ENCODE measurements at regions not wholly inside any gene's neighbourhood (a gene's known extent, or its start where the extent isn't known, plus 50 kb on each side); places are given as distances from the start of the nearest gene placed in this dataset.

DNA sequence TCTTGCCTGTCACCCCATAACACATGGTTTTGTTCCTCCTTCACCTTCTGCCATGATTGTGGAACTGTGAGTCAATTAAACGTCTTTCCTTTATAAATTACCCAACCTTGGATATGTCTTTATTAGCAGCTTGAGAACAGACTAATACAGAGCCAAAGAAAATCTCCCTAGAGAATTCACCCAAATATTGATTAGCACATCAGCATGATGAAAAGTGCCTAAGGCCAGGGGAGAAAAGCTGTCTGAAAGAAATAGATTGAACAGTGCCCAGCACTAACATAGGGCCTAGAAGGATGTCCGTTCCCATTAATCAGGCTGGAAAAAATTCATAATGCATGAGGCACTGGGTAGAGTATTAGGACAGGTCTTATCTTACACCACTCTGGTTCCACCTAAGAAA is 111.9 kb upstream of the CALN1 start:
- DNase-seq (ENCODE audit: insufficient read length, low spot score) (no peak), FAIRE-seq (no peak)

GRCh38 chr7:72504061-72504706 is 92.0 kb upstream of the CALN1 start:
- FAIRE-seq (no peak), DNase-seq (ENCODE audit: insufficient read length, low spot score) (no peak)

DNA sequence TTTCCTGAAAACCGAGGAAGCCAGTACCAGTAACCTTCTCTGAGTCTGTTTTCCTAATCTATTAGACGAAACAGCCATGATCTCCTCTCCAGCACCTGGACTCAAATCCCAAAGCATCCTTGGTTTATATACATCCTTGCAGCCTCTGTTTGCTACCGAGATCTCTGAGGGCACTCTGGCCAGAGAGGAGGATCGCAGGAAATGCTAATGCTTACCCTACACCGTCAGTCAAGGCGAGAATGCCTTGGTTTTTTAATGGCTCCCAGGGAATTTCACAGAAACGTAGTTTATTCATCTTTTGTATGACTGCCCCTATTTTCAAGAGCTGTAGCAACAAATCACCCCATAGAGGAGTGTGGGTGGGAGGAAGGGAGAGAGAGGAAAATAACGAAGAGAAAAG is 91.5 kb upstream of the CALN1 start:
- FAIRE-seq = no peak
- DNase-seq (ENCODE audit: insufficient read length, low spot score) = no peak

GRCh38 chr7:72494807-72495206 is 82.7 kb upstream of the CALN1 start:
- FAIRE-seq = no peak

GRCh38 chr7:72493850-72494661 is 81.9 kb upstream of the CALN1 start:
- FAIRE-seq (peak; percentile 56), DNase-seq (ENCODE audit: insufficient read length, low spot score) (peak; percentile 41)

More at GRCh38 chr7:72494807-72495206, 82.7 kb upstream of the CALN1 start:
- no peak for DNase-seq (ENCODE audit: insufficient read length, low spot score)

DNA sequence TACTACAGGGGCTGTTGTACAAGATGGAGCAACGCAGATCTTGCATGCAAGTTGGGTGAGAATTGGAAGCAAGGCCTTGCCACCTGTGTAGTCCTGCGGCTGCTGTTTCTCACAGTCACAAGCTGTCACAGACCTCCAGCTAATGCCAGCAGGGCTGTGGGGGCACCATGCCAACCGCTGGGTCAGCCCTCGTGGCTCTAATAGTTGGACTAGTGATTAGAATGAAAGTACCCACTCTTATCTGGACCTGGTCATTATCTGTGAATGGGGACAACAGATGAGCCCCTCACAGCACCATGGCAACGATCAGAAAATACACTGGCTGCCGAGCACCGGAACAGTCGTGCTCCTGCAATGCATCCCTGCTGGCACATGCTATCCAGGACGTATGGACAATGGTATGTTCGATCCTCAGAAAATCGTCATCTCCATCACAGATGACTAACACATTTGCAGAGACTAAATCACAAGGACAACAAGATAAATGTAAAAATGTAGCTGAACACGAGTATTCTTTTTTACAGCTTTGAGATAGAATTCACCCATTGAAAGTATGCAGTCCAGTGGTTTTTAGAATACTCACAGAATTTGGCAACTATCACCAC is 80.4 kb upstream of the CALN1 start:
- FAIRE-seq (no peak), DNase-seq (ENCODE audit: insufficient read length, low spot score) (no peak)

GRCh38 chr7:72490301-72490700 is 78.2 kb upstream of the CALN1 start:
- no peak for DNase-seq (ENCODE audit: insufficient read length, low spot score)
- FAIRE-seq = no peak

- DNase-seq (ENCODE audit: insufficient read length, low spot score) (no peak), FAIRE-seq (no peak)
These were observed 69.8 kb upstream of the CALN1 start for GRCh38 chr7:72481934-72482333.

DNA sequence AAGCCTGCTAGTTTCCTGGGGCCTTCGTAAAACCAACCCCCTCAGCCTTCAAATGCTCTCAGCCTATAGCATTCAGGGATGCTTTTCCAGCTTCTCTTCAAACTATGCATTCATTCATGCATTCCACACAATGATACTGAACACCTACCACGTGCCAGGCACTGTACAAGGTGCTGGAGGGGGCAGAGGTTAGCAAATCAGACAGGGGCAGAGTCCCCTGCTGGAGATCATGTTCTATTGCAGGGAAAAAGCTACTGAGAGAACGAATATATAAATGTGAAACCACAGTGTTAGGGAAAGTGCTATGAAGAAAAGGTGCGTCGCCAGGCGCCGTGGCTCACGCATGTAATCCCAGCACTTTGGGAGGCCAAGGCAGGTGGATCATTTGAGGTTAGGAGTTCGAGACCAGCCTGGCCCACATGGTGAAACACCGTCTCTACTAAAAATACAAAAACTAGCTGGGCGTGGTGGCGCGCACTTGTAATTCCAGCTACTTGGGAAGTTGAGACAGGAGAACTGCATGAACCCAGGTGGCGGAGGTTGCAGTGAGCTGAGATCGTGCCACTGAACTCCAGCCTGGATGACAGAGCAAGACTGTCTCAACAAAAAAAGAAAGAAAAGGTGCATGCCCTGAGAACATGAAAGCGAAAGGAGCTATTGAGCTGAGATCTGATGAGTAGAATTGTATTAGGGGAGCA is 64.6 kb upstream of the CALN1 start:
- FAIRE-seq (no peak), DNase-seq (ENCODE audit: insufficient read length, low spot score) (no peak)

DNA sequence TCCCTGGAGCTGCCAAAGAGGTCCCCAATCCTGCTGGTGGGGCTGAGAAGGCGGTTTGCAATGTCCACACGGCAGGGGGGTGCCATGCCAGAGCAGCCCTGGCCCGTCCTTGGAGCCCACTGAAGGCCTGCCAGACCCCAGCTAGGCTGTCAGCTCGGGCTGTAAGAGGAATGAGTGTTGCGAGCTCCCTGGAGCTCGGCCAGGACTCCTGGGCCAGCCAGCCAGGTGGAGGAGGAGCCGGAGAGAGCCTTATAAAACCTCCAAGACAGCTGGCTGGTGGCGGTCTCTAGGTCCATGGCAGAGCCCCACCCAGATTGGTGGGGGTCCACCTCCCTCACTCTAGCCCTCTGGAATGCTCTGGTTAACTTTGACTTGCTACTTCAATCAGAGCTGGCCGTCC is 55.1 kb upstream of the CALN1 start:
- FAIRE-seq (no peak), DNase-seq (ENCODE audit: insufficient read length, low spot score) (no peak)

- FAIRE-seq (no peak), DNase-seq (ENCODE audit: insufficient read length, low spot score) (no peak)
These were observed 54.7 kb upstream of the CALN1 start for GRCh38 chr7:72466797-72467196.

- FAIRE-seq (no peak), DNase-seq (ENCODE audit: insufficient read length, low spot score) (no peak)
These were observed 53.4 kb upstream of the CALN1 start for GRCh38 chr7:72465521-72465920.

DNA sequence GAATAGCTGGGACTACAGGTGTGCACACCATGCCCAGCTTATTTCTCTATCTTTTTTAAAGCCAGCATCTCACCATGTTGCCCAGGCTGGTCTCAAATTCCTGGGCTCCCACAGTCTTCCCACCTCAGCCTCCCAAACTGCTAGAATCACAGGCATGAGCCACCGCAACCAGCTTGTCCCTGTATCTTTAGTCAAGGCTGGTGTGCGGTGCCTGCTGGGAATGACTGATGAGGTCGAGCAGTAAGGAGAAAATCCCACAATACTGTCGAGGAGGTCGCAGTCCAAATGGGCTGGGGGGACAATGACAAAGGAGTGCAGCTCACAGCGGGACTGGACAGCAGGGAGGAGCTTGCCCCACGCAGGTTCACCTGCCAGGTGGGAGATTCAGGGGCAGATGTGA is 50.2 kb upstream of the CALN1 start:
- FAIRE-seq (no peak), DNase-seq (ENCODE audit: insufficient read length, low spot score) (no peak)

Data from GM19239 (cell line).